OCI-LY7 (cell line): ENCODE measurements at regions not wholly inside any gene's neighbourhood (a gene's known extent, or its start where the extent isn't known, plus 50 kb on each side); places are given as distances from the start of the nearest gene placed in this dataset.
A peak's percentile ranks its signal among the peaks of the same experiment; 100 is the strongest.

ENCODE experiments used
- BruUV-seq: library from RNA; stranded (reverse); fragments of 400-500 nt; replicated peaks from 2 replicates; lab custom pipeline; 2021; lab: Mats Ljungman, UMichigan
- CTCF ChIA-PET: fragments of 300-600 bp; sonication (Branson Sonifier 250); formaldehyde crosslinking; loops from one replicate; lab custom pipeline; 2022; ENCODE audit warnings: antibody characterized with exemption; ENCODE audit not compliant: unreplicated experiment; lab: Charles Lee
- POLR2A ChIA-PET: fragments of 300-600 bp; sonication (Branson Sonifier 250); formaldehyde crosslinking; loops from one replicate; lab custom pipeline; 2022; ENCODE audit warnings: antibody characterized with exemption; lab: Charles Lee
- DNase-seq: peaks from one replicate; pipeline ENCODE4 v3.0.0-alpha.2; 2015; ENCODE audit warnings: low spot score
- H2AFZ ChIP-seq: fragments of 200-600 bp; sonication (generic), shearing (Covaris generic); 2 replicates; pipeline ENCODE4 v1.6.1; 2014; ENCODE audit warnings: mild to moderate bottlenecking, antibody characterized with exemption, low read length, moderate library complexity
- H3K27ac ChIP-seq: fragments of 200-600 bp; sonication (generic); 2 replicates; pipeline ENCODE4 v1.5.1; 2014; ENCODE audit warnings: mixed run types, low read depth, mild to moderate bottlenecking, moderate library complexity, low read length, inconsistent platforms; ENCODE audit not compliant: poor library complexity, severe bottlenecking
- H3K36me3 ChIP-seq: fragments of 200-600 bp; sonication (generic); 2 replicates; pipeline ENCODE4 v1.6.1; 2014; ENCODE audit warnings: mild to moderate bottlenecking, antibody characterized with exemption, low read length, moderate library complexity, mixed read lengths; ENCODE audit not compliant: insufficient read depth
- H3K4me1 ChIP-seq: fragments of 200-600 bp; sonication (generic); 2 replicates; pipeline ENCODE4 v1.5.1; 2014; ENCODE audit warnings: mild to moderate bottlenecking, low read length; ENCODE audit not compliant: insufficient read depth, poor library complexity, severe bottlenecking
- H3K4me2 ChIP-seq: fragments of 200-600 bp; sonication (generic); 2 replicates; pipeline ENCODE4 v1.6.1; 2014; ENCODE audit warnings: mild to moderate bottlenecking, low read length
- H3K4me3 ChIP-seq: fragments of 200-600 bp; sonication (generic); 2 replicates; pipeline ENCODE4 v1.5.1; 2014; ENCODE audit warnings: mild to moderate bottlenecking, low read depth, low read length; ENCODE audit not compliant: poor library complexity, severe bottlenecking
- H3K79me2 ChIP-seq: fragments of 200-600 bp; sonication (generic); 2 replicates; pipeline ENCODE4 v1.6.1; 2016; ENCODE audit warnings: low read depth, mild to moderate bottlenecking, low read length, moderate library complexity, mixed read lengths; ENCODE audit not compliant: insufficient read depth
- H3K9me2 ChIP-seq: fragments of 200-600 bp; sonication (generic); 2 replicates; pipeline ENCODE4 v1.6.1; 2016; ENCODE audit warnings: mild to moderate bottlenecking, low read length, mixed read lengths; ENCODE audit not compliant: insufficient read depth
- H3K9me3 ChIP-seq: fragments of 200-600 bp; sonication (generic); 2 replicates; pipeline ENCODE4 v1.6.1; 2014; ENCODE audit warnings: mild to moderate bottlenecking, mixed run types, low read length, mixed read lengths
- H4K20me1 ChIP-seq: fragments of 200-600 bp; sonication (generic); 2 replicates; pipeline ENCODE4 v1.6.1; 2014; ENCODE audit warnings: mild to moderate bottlenecking, antibody characterized with exemption, low read length, moderate library complexity, mixed read lengths; ENCODE audit not compliant: insufficient read depth
- EZH2phosphoT487 ChIP-seq: fragments of 200-600 bp; sonication (generic); IDR thresholded peaks from 2 replicates; pipeline ENCODE4 v1.6.1; 2018; ENCODE audit warnings: low read depth, borderline replicate concordance, mild to moderate bottlenecking, mixed run types, antibody characterized with exemption, low read length, moderate library complexity, mixed read lengths
- intact Hi-C: fragments of 100-400 bp; cut with micrococcal nuclease; formaldehyde crosslinking; loops from one replicate; pipeline ENCODE4 v1.10.0; 2022; ENCODE audit not compliant: unreplicated experiment
- TF ChIP-seq, protein P1 (sequence below): fragments of 200-600 bp; sonication (generic); conservative IDR thresholded peaks from 2 replicates; pipeline ENCODE4 v1.5.1; 2014; ENCODE audit warnings: mild to moderate bottlenecking, antibody characterized with exemption, low read length, moderate library complexity, mixed read lengths

DNA sequence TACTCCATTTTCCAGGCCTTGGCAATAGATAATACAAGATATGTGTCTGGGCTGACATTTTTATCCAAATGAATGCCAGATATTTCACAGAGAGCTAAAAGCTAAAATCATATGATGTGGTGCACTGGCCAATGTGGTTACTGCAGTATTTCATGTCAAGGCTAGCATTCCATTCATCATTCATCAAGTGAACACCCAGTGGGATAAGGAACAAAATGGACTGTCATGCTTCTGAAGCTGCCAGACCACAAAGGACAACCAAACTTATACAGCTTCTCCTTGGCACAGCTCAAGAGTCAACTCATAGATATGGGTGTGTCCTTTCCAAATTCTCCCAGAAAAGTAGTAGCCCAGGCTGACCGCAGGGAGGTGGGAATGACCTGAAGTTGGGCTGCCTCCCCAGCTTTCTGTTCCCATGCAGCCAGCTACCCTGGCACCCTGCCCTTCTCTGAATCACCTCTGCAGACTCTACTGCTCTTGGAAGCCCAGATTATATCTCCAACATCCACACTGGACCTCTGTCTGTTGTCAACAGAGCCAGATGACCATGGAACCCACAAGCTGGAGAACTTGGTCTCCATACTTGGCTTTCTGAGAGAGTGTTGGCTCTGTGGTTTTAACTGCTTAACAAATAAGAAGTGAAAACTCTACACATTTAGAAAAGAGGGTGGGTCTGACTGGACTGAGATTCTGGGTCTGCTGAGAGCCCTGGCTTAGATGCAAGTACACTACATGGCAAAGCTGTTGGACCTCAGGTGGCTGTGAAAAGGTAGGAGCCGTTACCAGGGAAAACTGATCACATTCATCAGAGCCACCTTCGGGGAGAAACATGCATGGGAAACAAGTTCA, 122.8 kb downstream of the ALDH8A1 start:
- BruUV-seq: no TSS peak
- ChIA-PET CTCF (interaction anchor here (1.1 to 1.3 kb wide), 2 partner anchors 43 to 55 kb away, joined by 3 read pairs; no protein-coding TSS in a partner anchor), POLR2A (interaction anchor here (0.7 to 1.8 kb wide), 6 partner anchors 10 to 112 kb away, joined by 3 to 6 read pairs (median 4); no protein-coding TSS in a partner anchor)
- Histone ChIP-seq H3K79me2 (no peaks in the 10 kb centered on the region), H3K4me2 (peak overlapping the region; percentile 37; the same call in 1 of the 2 replicates), H3K9me2 (no peaks in the 10 kb centered on the region), H3K36me3 (no peaks in the 10 kb centered on the region; the same call in 1 of the 2 replicates), H3K4me3 (no peak overlapping the region), H3K27ac (peak overlapping the region; percentile 13), H2AFZ (peak overlapping the region; percentile 70; the same call in 1 of the 2 replicates), H4K20me1 (no peaks in the 10 kb centered on the region), H3K9me3 (peaks cover 37% of the 10 kb centered on the region; the same call in 1 of the 2 replicates), H3K4me1 (peaks cover 19% of the 10 kb centered on the region)
- no peak for DNase-seq
- intact Hi-C loops: loop anchor here (5.0 kb wide), 1 partner anchor 45 kb away; no protein-coding TSS in a partner anchor
- no peak for TF ChIP-seq EZH2phosphoT487
- TF ChIP-seq, protein P1, sequence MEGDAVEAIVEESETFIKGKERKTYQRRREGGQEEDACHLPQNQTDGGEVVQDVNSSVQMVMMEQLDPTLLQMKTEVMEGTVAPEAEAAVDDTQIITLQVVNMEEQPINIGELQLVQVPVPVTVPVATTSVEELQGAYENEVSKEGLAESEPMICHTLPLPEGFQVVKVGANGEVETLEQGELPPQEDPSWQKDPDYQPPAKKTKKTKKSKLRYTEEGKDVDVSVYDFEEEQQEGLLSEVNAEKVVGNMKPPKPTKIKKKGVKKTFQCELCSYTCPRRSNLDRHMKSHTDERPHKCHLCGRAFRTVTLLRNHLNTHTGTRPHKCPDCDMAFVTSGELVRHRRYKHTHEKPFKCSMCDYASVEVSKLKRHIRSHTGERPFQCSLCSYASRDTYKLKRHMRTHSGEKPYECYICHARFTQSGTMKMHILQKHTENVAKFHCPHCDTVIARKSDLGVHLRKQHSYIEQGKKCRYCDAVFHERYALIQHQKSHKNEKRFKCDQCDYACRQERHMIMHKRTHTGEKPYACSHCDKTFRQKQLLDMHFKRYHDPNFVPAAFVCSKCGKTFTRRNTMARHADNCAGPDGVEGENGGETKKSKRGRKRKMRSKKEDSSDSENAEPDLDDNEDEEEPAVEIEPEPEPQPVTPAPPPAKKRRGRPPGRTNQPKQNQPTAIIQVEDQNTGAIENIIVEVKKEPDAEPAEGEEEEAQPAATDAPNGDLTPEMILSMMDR: no peak

- ChIA-PET CTCF (no interaction called here), POLR2A (interaction anchor here (0.6 to 1.4 kb wide), 4 partner anchors 10 to 204 kb away, joined by 3 to 7 read pairs (median 3); no protein-coding TSS in a partner anchor)
- H2AFZ ChIP-seq: no peak overlapping the region
- no peaks in the 10 kb centered on the region for H4K20me1 ChIP-seq
- H3K27ac ChIP-seq: no peak overlapping the region
- no peaks in the 10 kb centered on the region; the same call in 1 of the 2 replicates for H3K36me3 ChIP-seq
- no peak overlapping the region for H3K4me3 ChIP-seq
- H3K9me3 ChIP-seq: peaks cover 30% of the 10 kb centered on the region; the same call in 1 of the 2 replicates
- intact Hi-C loops: loop anchor here (1.0 to 5.0 kb wide), 2 partner anchors 649 to 666 kb away; no protein-coding TSS in a partner anchor
- H3K79me2 ChIP-seq: no peaks in the 10 kb centered on the region
- no peak overlapping the region for H3K4me2 ChIP-seq
- peaks cover 17% of the 10 kb centered on the region for H3K4me1 ChIP-seq
- no peaks in the 10 kb centered on the region for H3K9me2 ChIP-seq
- BruUV-seq: no TSS peak
- no peak for TF ChIP-seq EZH2phosphoT487
- TF ChIP-seq, protein P1: no peak
- no peak for DNase-seq
Observed at GRCh38 chr6:134823710-134824034, 126.2 kb downstream of the ALDH8A1 start.
